Prostate gland (tissue), 2 donors: ENCODE measurements at regions not wholly inside any gene's neighbourhood (a gene's known extent, or its start where the extent isn't known, plus 50 kb on each side); places are given as distances from the start of the nearest gene placed in this dataset.

Experiments used
- DNase-seq: peaks from one replicate; pipeline ENCODE4 v3.0.0-alpha.2; 2019; ENCODE audit warnings: low spot score
- H3K27ac ChIP-seq, 2 donors: fragments of 200-600 bp; sonication (generic); 2 replicates each; pipeline ENCODE4 v1.5.1; 2017 to 2019
- H3K27me3 ChIP-seq: fragments of 200-600 bp; sonication (generic); replicated peaks from 2 replicates; pipeline ENCODE4 v1.5.1; 2019; ENCODE audit not compliant: insufficient read depth
- H3K36me3 ChIP-seq, 2 donors: fragments of 200-600 bp; sonication (generic); 1 replicate in 1 of 2; 2 replicates in 1 of 2; pipeline versions ENCODE4 v1.5.1 to v1.8.1; 2017 to 2019
- H3K4me1 ChIP-seq: fragments of 200-600 bp; sonication (generic); replicated peaks from 2 replicates; pipeline ENCODE4 v1.5.1; 2019
- H3K4me3 ChIP-seq, 2 donors: fragments of 200-600 bp; sonication (generic); 2 replicates each; pipeline ENCODE4 v1.5.1; 2017 to 2019
- H3K9me3 ChIP-seq: fragments of 200-600 bp; sonication (generic); 2 replicates; pipeline ENCODE4 v1.5.1; 2017
- POLR2A ChIP-seq: fragments of 450-650 bp; IDR thresholded peaks from one replicate; pipeline ENCODE4 v1.6.1; 2016; ENCODE audit warnings: antibody characterized with exemption, mild to moderate bottlenecking
- POLR2AphosphoS5 ChIP-seq: sonication (generic); formaldehyde crosslinking; IDR thresholded peaks from one replicate; pipeline ENCODE4 v1.6.1; 2017; ENCODE audit warnings: antibody characterized with exemption
- WGBS: methylation state at CpG from one replicate; pipeline ENCODE4 v1.1.5; 2018; 5-methylcytosine and 5-hydroxymethylcytosine counted together
- intact Hi-C: fragments of 100-400 bp; cut with DNase I; formaldehyde crosslinking; loops from one replicate; pipeline ENCODE4 v1.14.2; 2022
- TF ChIP-seq, protein P1 (sequence below), 4 experiments: fragments of 200-600 bp in 2 of 4; fragments of 450-650 bp in 2 of 4; sonication (generic) in 2 of 4; IDR thresholded peaks; 1 replicate in 3 of 4; 2 replicates in 1 of 4; pipeline ENCODE4 v1.5.1; 2016 to 2019; ENCODE audit warnings: antibody characterized with exemption in 4 of 4, mild to moderate bottlenecking in 2 of 4, moderate library complexity in 2 of 4

DNA sequence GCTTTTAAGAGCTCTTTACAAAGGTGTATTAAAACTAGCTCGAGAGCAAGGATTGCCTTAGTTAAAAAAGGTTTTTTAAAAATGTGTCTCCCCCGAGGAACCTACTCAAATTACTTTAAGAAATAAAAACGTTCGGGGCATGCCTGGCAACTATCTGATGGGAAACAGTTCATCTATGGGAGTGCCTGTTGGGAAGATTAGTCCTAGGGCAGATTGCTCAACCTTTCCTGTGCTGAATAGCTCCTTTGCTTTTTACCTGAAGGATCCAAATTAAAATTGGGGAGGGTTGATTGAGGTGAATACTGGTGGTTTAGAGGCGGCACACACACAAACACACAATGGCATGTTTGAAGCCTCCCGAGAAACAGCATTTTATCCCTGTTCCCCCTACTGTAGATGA is 541.4 kb upstream of the ATP2B1 start:
- DNase-seq: peak; percentile 15
- WGBS: 20% methylated on average over 6 of the region's 6 CpGs
- no peaks in the 10 kb centered on the region for H3K36me3 ChIP-seq
- H3K9me3 ChIP-seq: no peaks in the 10 kb centered on the region
- intact Hi-C loops: no loop called here
- no peak overlapping the region for H3K27ac ChIP-seq
- TF ChIP-seq, protein P1, sequence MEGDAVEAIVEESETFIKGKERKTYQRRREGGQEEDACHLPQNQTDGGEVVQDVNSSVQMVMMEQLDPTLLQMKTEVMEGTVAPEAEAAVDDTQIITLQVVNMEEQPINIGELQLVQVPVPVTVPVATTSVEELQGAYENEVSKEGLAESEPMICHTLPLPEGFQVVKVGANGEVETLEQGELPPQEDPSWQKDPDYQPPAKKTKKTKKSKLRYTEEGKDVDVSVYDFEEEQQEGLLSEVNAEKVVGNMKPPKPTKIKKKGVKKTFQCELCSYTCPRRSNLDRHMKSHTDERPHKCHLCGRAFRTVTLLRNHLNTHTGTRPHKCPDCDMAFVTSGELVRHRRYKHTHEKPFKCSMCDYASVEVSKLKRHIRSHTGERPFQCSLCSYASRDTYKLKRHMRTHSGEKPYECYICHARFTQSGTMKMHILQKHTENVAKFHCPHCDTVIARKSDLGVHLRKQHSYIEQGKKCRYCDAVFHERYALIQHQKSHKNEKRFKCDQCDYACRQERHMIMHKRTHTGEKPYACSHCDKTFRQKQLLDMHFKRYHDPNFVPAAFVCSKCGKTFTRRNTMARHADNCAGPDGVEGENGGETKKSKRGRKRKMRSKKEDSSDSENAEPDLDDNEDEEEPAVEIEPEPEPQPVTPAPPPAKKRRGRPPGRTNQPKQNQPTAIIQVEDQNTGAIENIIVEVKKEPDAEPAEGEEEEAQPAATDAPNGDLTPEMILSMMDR (IDR thresholded peaks at IDR 0.05): no peak
- TF ChIP-seq POLR2A: no peak
- no peak for TF ChIP-seq POLR2AphosphoS5
- H3K4me3 ChIP-seq: no peak overlapping the region
- no peaks in the 10 kb centered on the region for H3K27me3 ChIP-seq
- no peaks in the 10 kb centered on the region for H3K4me1 ChIP-seq

DNA sequence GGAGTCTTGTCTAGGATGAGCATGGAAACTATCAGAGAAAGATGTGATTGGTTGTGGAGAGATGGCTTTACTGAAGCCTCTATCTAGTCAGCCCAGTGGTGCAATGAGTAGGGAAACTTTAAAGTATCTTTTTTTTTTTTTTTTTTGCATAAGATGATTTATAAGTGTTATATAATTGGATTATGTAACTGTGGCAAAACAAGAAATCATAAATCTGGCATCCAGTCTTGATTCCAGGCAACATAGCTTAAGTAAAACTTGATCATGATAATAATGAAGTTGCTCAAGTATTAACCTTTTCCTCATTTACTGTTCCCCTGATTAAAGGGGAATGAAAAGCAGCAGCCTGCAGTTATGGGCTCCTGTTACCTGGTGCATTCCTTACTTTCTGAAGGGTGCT is 538.0 kb upstream of the ATP2B1 start:
- Histone ChIP-seq H3K4me3 (no peak overlapping the region), H3K27ac (no peak overlapping the region), H3K36me3 (no peaks in the 10 kb centered on the region), H3K4me1 (no peaks in the 10 kb centered on the region), H3K27me3 (no peaks in the 10 kb centered on the region), H3K9me3 (no peaks in the 10 kb centered on the region)
- intact Hi-C loops: no loop called here
- TF ChIP-seq POLR2AphosphoS5: no peak
- TF ChIP-seq, protein P1 (IDR thresholded peaks at IDR 0.05): no peak
- TF ChIP-seq POLR2A: no peak
- no peak for DNase-seq

DNA sequence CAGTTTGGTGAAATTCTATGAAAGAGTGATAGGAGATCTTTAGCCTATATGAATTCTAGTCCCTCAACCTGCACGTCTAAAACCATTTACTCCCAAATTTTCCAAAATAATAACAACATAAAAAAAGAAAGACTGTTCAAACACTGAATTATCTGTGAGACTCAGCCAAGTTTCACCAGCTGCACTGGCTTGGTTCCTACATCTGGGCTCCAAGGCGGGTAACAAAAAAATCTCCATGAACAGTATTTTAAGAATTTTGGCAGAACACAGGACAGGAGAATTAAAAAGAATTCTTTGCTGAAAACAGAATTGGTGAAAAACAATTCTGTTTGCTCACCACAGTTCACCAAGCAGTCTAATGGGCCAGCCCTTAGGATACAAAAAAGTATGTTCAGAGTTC is 536.8 kb upstream of the ATP2B1 start:
- H3K27me3 ChIP-seq: no peaks in the 10 kb centered on the region
- H3K27ac ChIP-seq: no peak overlapping the region
- no peaks in the 10 kb centered on the region for H3K4me1 ChIP-seq
- no peak overlapping the region for H3K4me3 ChIP-seq
- no peak for DNase-seq
- TF ChIP-seq POLR2A (no peak), POLR2AphosphoS5 (no peak)
- TF ChIP-seq, protein P1 (IDR thresholded peaks at IDR 0.05): no peak
- H3K9me3 ChIP-seq: no peaks in the 10 kb centered on the region
- intact Hi-C loops: no loop called here
- no peaks in the 10 kb centered on the region for H3K36me3 ChIP-seq
- 13% methylated on average over 2 of the region's 2 CpGs for WGBS

DNA sequence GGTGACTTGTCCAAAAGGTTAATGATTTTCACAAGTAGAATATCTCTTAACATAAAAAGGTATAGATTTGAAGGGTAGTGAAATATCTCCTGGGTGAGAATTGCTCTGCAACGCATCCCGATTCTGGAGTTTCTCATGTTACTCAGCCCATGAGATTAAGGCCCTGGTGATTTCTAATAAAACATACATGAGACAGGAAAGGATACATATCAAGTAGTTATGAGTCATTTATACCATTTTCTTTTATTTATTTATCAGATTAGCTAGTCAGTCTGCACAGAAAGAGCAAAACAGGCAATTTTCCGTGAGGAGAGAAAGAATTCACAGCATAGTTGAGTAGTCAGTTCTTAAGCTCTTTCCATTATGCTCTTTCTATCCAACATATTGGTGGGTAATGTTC is 535.6 kb upstream of the ATP2B1 start:
- DNase-seq: no peak
- no peak overlapping the region for H3K27ac ChIP-seq
- H3K4me1 ChIP-seq: no peaks in the 10 kb centered on the region
- no peaks in the 10 kb centered on the region for H3K27me3 ChIP-seq
- WGBS: 84% methylated on average over 3 of the region's 3 CpGs
- no peaks in the 10 kb centered on the region for H3K36me3 ChIP-seq
- TF ChIP-seq POLR2AphosphoS5 (no peak), POLR2A (no peak)
- TF ChIP-seq, protein P1 (IDR thresholded peaks at IDR 0.05): no peak
- intact Hi-C loops: no loop called here
- H3K9me3 ChIP-seq: no peaks in the 10 kb centered on the region
- H3K4me3 ChIP-seq: no peak overlapping the region

DNA sequence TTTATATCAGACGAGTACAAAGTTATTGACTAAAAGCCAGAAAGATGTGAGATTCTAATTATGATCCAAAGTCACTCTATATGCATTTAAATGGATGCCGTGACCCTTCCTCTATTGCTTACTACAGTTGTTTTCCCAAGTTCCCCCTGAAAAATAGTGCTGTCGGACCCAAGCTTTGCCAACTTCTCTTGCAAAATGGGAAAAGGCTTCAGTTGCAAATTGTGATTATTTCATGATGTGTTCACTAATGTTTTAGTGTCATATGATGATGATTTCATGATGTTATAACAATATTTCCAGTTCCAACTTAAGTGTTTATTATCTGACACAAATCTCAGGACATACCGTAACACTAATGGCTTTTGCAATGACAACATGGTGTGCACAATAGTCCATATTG is 534.6 kb upstream of the ATP2B1 start:
- TF ChIP-seq POLR2A (no peak), POLR2AphosphoS5 (no peak)
- TF ChIP-seq, protein P1 (IDR thresholded peaks at IDR 0.05): no peak
- Histone ChIP-seq H3K27me3 (no peaks in the 10 kb centered on the region), H3K27ac (no peak overlapping the region), H3K4me1 (no peaks in the 10 kb centered on the region), H3K4me3 (no peak overlapping the region), H3K36me3 (no peaks in the 10 kb centered on the region), H3K9me3 (no peaks in the 10 kb centered on the region)
- WGBS: 80% methylated on average over 4 of the region's 4 CpGs
- DNase-seq: no peak
- intact Hi-C loops: no loop called here
